GM23338 (cell line): ENCODE measurements at regions not wholly inside any gene's neighbourhood (a gene's known extent, or its start where the extent isn't known, plus 50 kb on each side); places are given as distances from the start of the nearest gene placed in this dataset.

Source experiments
- ATAC-seq: fragments of 200-7000 bp; cut with Tn5 transposase; 3 replicates; pipeline ENCODE4 v1.9.1; 2020
- DNase-seq: peaks from one replicate; pipeline ENCODE4 v3.0.0-alpha.2; 2015; ENCODE audit warnings: low spot score
- H2AFZ ChIP-seq: fragments of 200-600 bp; sonication (generic); 2 replicates; pipeline ENCODE4 v1.8.0; 2016; ENCODE audit warnings: antibody characterized with exemption, mild to moderate bottlenecking, moderate library complexity
- H3F3A ChIP-seq: fragments of 200-600 bp; sonication (generic); replicated peaks from 2 replicates; pipeline ENCODE4 v1.8.0; 2017; ENCODE audit warnings: antibody characterized with exemption, mixed run types, low read depth
- H3K27ac ChIP-seq: fragments of 200-600 bp; sonication (generic); 2 replicates; pipeline ENCODE4 v1.6.1; 2016; ENCODE audit warnings: low read depth
- H3K27me3 ChIP-seq: fragments of 200-600 bp; sonication (generic); 2 replicates; pipeline ENCODE4 v1.8.0; 2016; ENCODE audit warnings: mild to moderate bottlenecking, mixed run types, moderate library complexity; ENCODE audit not compliant: insufficient read depth
- H3K36me3 ChIP-seq: fragments of 200-600 bp; sonication (generic); 2 replicates; pipeline ENCODE4 v1.8.0; 2016; ENCODE audit warnings: mild to moderate bottlenecking; ENCODE audit not compliant: insufficient read depth
- H3K4me1 ChIP-seq: fragments of 200-600 bp; sonication (generic); 2 replicates; pipeline ENCODE4 v1.8.0; 2016; ENCODE audit warnings: mild to moderate bottlenecking, moderate library complexity; ENCODE audit not compliant: insufficient read depth
- H3K4me2 ChIP-seq: fragments of 200-600 bp; sonication (generic); 2 replicates; pipeline ENCODE4 v1.7.1; 2017; ENCODE audit warnings: mixed run types
- H3K4me3 ChIP-seq: fragments of 200-600 bp; sonication (generic); 2 replicates; pipeline ENCODE4 v1.6.1; 2016; ENCODE audit warnings: mixed run types
- H3K79me2 ChIP-seq: fragments of 200-600 bp; sonication (generic); replicated peaks from 2 replicates; pipeline ENCODE4 v1.8.0; 2017; ENCODE audit warnings: mild to moderate bottlenecking; ENCODE audit not compliant: insufficient read depth
- H3K9me2 ChIP-seq: fragments of 200-600 bp; sonication (generic); 2 replicates; pipeline ENCODE4 v1.8.0; 2017; ENCODE audit not compliant: insufficient read depth
- H4K20me1 ChIP-seq: fragments of 200-600 bp; sonication (generic); replicated peaks from 2 replicates; pipeline ENCODE4 v1.8.0; 2017; ENCODE audit warnings: mild to moderate bottlenecking; ENCODE audit not compliant: insufficient read depth
- H3K27ac Mint-ChIP-seq: 2 replicates; pipeline ENCODE4 v1.8.0; 2020; ENCODE audit warnings: inconsistent platforms, mild to moderate bottlenecking, moderate library complexity, mixed read lengths
- H3K27me3 Mint-ChIP-seq: 3 replicates; pipeline ENCODE4 v1.8.0; 2022; ENCODE audit warnings: low read depth, mild to moderate bottlenecking, moderate library complexity, mixed read lengths, inconsistent platforms; ENCODE audit not compliant: insufficient read depth, poor library complexity
- H3K36me3 Mint-ChIP-seq: 3 replicates; pipeline ENCODE4 v1.8.0; 2021; ENCODE audit warnings: low read depth, mild to moderate bottlenecking, inconsistent platforms, moderate library complexity, mixed read lengths
- H3K4me1 Mint-ChIP-seq: 3 replicates; pipeline ENCODE4 v1.8.0; 2020; ENCODE audit warnings: mild to moderate bottlenecking, inconsistent platforms, mixed read lengths
- H3K4me3 Mint-ChIP-seq: 3 replicates; pipeline ENCODE4 v1.8.0; 2021; ENCODE audit warnings: moderate library complexity, mild to moderate bottlenecking, inconsistent platforms, mixed read lengths
- H3K9me3 Mint-ChIP-seq: 3 replicates; pipeline ENCODE4 v1.8.0; 2020; ENCODE audit warnings: moderate library complexity, mild to moderate bottlenecking, inconsistent platforms, mixed read lengths
- CREB1 ChIP-seq: fragments of 250-450 bp; sonication (Bioruptor Pico); IDR thresholded peaks from 2 replicates; pipeline ENCODE4 v1.5.0; 2020; ENCODE audit warnings: low read depth, mild to moderate bottlenecking, moderate library complexity
- ETS1 ChIP-seq: IDR thresholded peaks from 2 replicates; pipeline ENCODE4 v1.6.1; 2016; ENCODE audit warnings: antibody characterized with exemption
- EZH2 ChIP-seq: fragments of 200-600 bp; sonication (generic); IDR thresholded peaks from one replicate; pipeline ENCODE4 v1.8.0; 2017; ENCODE audit warnings: antibody characterized with exemption, mild to moderate bottlenecking, low read depth; ENCODE audit not compliant: unreplicated experiment
- JUNB ChIP-seq: IDR thresholded peaks from one replicate; pipeline ENCODE4 v1.6.1; 2016; ENCODE audit warnings: antibody characterized with exemption; ENCODE audit not compliant: unreplicated experiment
- POLR2AphosphoS5 ChIP-seq: IDR thresholded peaks from 2 replicates; pipeline ENCODE4 v1.6.1; 2016; ENCODE audit warnings: antibody characterized with exemption, low read depth
- STAT1 ChIP-seq: IDR thresholded peaks from one replicate; pipeline ENCODE4 v1.6.1; 2016; ENCODE audit warnings: antibody characterized with exemption; ENCODE audit not compliant: unreplicated experiment
- ZNF114 ChIP-seq: fragments of 250-450 bp; sonication (Bioruptor Pico); IDR thresholded peaks from 2 replicates; pipeline ENCODE4 v1.5.0; 2020; ENCODE audit warnings: mild to moderate bottlenecking, moderate library complexity
- ZNF331 ChIP-seq: fragments of 250-450 bp; sonication (Bioruptor Pico); IDR thresholded peaks from 2 replicates; pipeline ENCODE4 v1.5.0; 2020; ENCODE audit warnings: low read depth, mild to moderate bottlenecking, moderate library complexity
- ZNF462 ChIP-seq: fragments of 250-450 bp; sonication (Bioruptor Pico); IDR thresholded peaks from 2 replicates; pipeline ENCODE4 v1.5.0; 2020; ENCODE audit warnings: mild to moderate bottlenecking, moderate library complexity

DNA sequence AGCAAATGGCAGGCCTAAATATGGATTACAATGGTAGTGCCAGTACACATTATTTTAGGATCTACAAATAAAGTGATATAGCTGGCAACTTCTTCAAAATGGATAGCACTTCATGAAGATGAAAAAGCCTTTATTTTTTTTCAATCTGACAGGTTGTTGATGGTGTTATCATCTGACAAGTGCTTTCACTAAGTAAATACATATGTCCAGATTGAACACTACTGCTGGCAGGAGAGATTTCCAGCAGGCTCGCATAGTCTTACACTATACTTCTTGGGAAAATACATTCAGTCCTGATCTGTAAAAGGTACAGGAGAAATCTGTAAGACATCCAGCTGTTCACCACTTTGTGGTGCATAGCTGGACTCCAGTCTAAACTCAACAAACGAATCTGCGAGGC lies 50.9 kb upstream of the ALCAM start (continued):
- no peak for TF ChIP-seq ZNF462 (CRISPR knock-in tag)
- no peak for TF ChIP-seq JUNB
- no peak for TF ChIP-seq EZH2
- TF ChIP-seq CREB1 (CRISPR knock-in tag) = no peak

- Mint-ChIP-seq H3K36me3 (0 out of 3 replicates have a peak, but pooled peaks cover 3% of the 10 kb centered on the region), H3K27ac (no peak overlapping the region), H3K9me3 (peaks cover 3% of the 10 kb centered on the region; the same call in 1 of the 3 replicates), H3K4me1 (no peaks in the 10 kb centered on the region), H3K27me3 (no peaks in the 10 kb centered on the region), H3K4me3 (no peak overlapping the region)
- Histone ChIP-seq H3K4me2 (no peak overlapping the region), H3K36me3 (no peaks in the 10 kb centered on the region), H2AFZ (no peak overlapping the region), H3K27me3 (no peaks in the 10 kb centered on the region), H4K20me1 (no peaks in the 10 kb centered on the region), H3F3A (no peaks in the 10 kb centered on the region), H3K4me1 (no peaks in the 10 kb centered on the region), H3K4me3 (no peak overlapping the region), H3K79me2 (no peaks in the 10 kb centered on the region), H3K9me2 (no peaks in the 10 kb centered on the region), H3K27ac (no peak overlapping the region)
- DNase-seq (no peak), ATAC-seq (no peak)
- no peak for TF ChIP-seq ZNF114 (CRISPR knock-in tag)
- TF ChIP-seq POLR2AphosphoS5 = no peak
- TF ChIP-seq STAT1 = no peak
- TF ChIP-seq ZNF331 (CRISPR knock-in tag) = no peak
- TF ChIP-seq ZNF462 (CRISPR knock-in tag) = no peak
- no peak for TF ChIP-seq ETS1
These were observed 50.4 kb upstream of the ALCAM start for GRCh38 chr3:105316331-105316730.
